CD8-positive, alpha-beta memory T cell (primary cell): ENCODE measurements at regions not wholly inside any gene's neighbourhood (a gene's known extent, or its start where the extent isn't known, plus 50 kb on each side); places are given as distances from the start of the nearest gene placed in this dataset.

Source experiments
- CTCF ChIA-PET: fragments of 350-600 bp; sonication (Branson Sonifier 250); formaldehyde crosslinking; loops from one replicate; lab custom pipeline; 2021; ENCODE audit warnings: antibody characterized with exemption; lab: Charles Lee
- POLR2A ChIA-PET: fragments of 350-600 bp; sonication (Branson Sonifier 250); formaldehyde crosslinking; loops from one replicate; lab custom pipeline; 2021; ENCODE audit warnings: antibody characterized with exemption; lab: Charles Lee
- DNase-seq, 5 donors: peaks; one replicate each; pipeline versions ENCODE4 v3.0.0 to v3.0.0-alpha.2; 2020 to 2022; ENCODE audit warnings: mixed read lengths in 1 of 5
- H3K27ac ChIP-seq: one replicate; pipeline ENCODE4 v1.7.0; 2013; ENCODE audit warnings: low read depth, mild to moderate bottlenecking, low read length, moderate library complexity
- H3K27me3 ChIP-seq: 2 replicates; pipeline ENCODE4 v1.7.0; 2013; ENCODE audit warnings: low read length, mild to moderate bottlenecking; ENCODE audit not compliant: insufficient read depth, poor library complexity, severe bottlenecking
- H3K36me3 ChIP-seq: 2 replicates; pipeline ENCODE4 v1.7.0; 2013; ENCODE audit warnings: mild to moderate bottlenecking, low read length, moderate library complexity; ENCODE audit not compliant: insufficient read depth
- H3K4me1 ChIP-seq: 2 replicates; pipeline ENCODE4 v1.7.0; 2013; ENCODE audit warnings: mild to moderate bottlenecking, low read length, moderate library complexity; ENCODE audit not compliant: insufficient read depth
- H3K4me3 ChIP-seq: 2 replicates; pipeline ENCODE4 v1.7.0; 2013; ENCODE audit warnings: mild to moderate bottlenecking, low read length
- H3K9me3 ChIP-seq: 2 replicates; pipeline ENCODE4 v1.7.0; 2013; ENCODE audit warnings: mild to moderate bottlenecking, low read length
- H3K27ac Mint-ChIP-seq, 8 donors: one replicate each; pipeline ENCODE4 v1.8.0; 2020 to 2021; ENCODE audit warnings: mixed read lengths in 8 of 8, mild to moderate bottlenecking in 6 of 8, inconsistent platforms in 3 of 8, moderate library complexity in 3 of 8
- H3K27me3 Mint-ChIP-seq, 2 donors: one replicate each; pipeline ENCODE4 v1.8.0; 2020 to 2021; ENCODE audit warnings: mixed read lengths in 2 of 2, mild to moderate bottlenecking in 1 of 2, moderate library complexity in 1 of 2
- H3K36me3 Mint-ChIP-seq, 3 donors: one replicate each; pipeline ENCODE4 v1.8.0; 2020 to 2021; ENCODE audit warnings: mixed read lengths in 3 of 3, inconsistent platforms in 1 of 3, mild to moderate bottlenecking in 1 of 3
- H3K4me1 Mint-ChIP-seq, 3 donors: one replicate each; pipeline ENCODE4 v1.8.0; 2020 to 2021; ENCODE audit warnings: mixed read lengths in 3 of 3, inconsistent platforms in 1 of 3, mild to moderate bottlenecking in 1 of 3
- H3K4me3 Mint-ChIP-seq, 7 donors: one replicate each; pipeline ENCODE4 v1.8.0; 2020 to 2021; ENCODE audit warnings: mixed read lengths in 7 of 7, mild to moderate bottlenecking in 6 of 7, moderate library complexity in 4 of 7, inconsistent platforms in 2 of 7
- H3K9me3 Mint-ChIP-seq, 5 donors: one replicate each; pipeline ENCODE4 v1.8.0; 2020 to 2022; ENCODE audit warnings: mixed read lengths in 5 of 5, mild to moderate bottlenecking in 3 of 5, moderate library complexity in 2 of 5, inconsistent platforms in 1 of 5

GRCh38 chr14:104247336-104248202 is 109.2 kb downstream of the KIF26A start:
- Mint-ChIP-seq H3K4me1 (no peaks in the 10 kb centered on the region), H3K9me3 (peaks cover 0 to 5% (median 0%) of the 10 kb centered on the region in 5 donors), H3K4me3 (no peak overlapping the region), H3K36me3 (peaks cover 0 to 4% (median 0%) of the 10 kb centered on the region in 3 donors), H3K27ac (no peak overlapping the region), H3K27me3 (peaks cover 0 to 3% of the 10 kb centered on the region in 2 donors)
- Histone ChIP-seq H3K27ac (no peak overlapping the region), H3K9me3 (no peaks in the 10 kb centered on the region), H3K36me3 (no peaks in the 10 kb centered on the region), H3K4me3 (no peak overlapping the region), H3K27me3 (no peaks in the 10 kb centered on the region), H3K4me1 (no peaks in the 10 kb centered on the region)
- CTCF ChIA-PET = no interaction called here
- DNase-seq = peak in 1 of 5 donors; percentile 37
- POLR2A ChIA-PET = no interaction called here

- CTCF ChIA-PET = no interaction called here
Measured at GRCh38 chr14:104248203-104249055, 110.0 kb downstream of the KIF26A start.

GRCh38 chr14:104249089-104249488 is 110.7 kb downstream of the KIF26A start:
- H3K4me3 ChIP-seq = no peak overlapping the region
- no peaks in the 10 kb centered on the region for H3K27me3 ChIP-seq
- no peaks in the 10 kb centered on the region for H3K36me3 ChIP-seq
- Mint-ChIP-seq H3K27ac (no peak overlapping the region), H3K9me3 (peaks cover 0 to 5% (median 0%) of the 10 kb centered on the region in 5 donors), H3K4me1 (no peaks in the 10 kb centered on the region), H3K4me3 (no peak overlapping the region), H3K36me3 (peaks cover 0 to 4% (median 0%) of the 10 kb centered on the region in 3 donors), H3K27me3 (peaks cover 0 to 3% of the 10 kb centered on the region in 2 donors)
- peak in 1 of 5 donors; percentile 42 for DNase-seq
- H3K9me3 ChIP-seq = no peaks in the 10 kb centered on the region
- ChIA-PET CTCF (no interaction called here), POLR2A (no interaction called here)
- no peaks in the 10 kb centered on the region for H3K4me1 ChIP-seq
- H3K27ac ChIP-seq = no peak overlapping the region

More at GRCh38 chr14:104248203-104249055, 110.0 kb downstream of the KIF26A start:
- Mint-ChIP-seq H3K9me3 (peaks cover 0 to 5% (median 0%) of the 10 kb centered on the region in 5 donors), H3K27ac (no peak overlapping the region), H3K27me3 (peaks cover 0 to 3% of the 10 kb centered on the region in 2 donors), H3K36me3 (peaks cover 0 to 4% (median 0%) of the 10 kb centered on the region in 3 donors), H3K4me1 (no peaks in the 10 kb centered on the region), H3K4me3 (no peak overlapping the region)
- Histone ChIP-seq H3K27me3 (no peaks in the 10 kb centered on the region), H3K9me3 (no peaks in the 10 kb centered on the region), H3K27ac (no peak overlapping the region), H3K4me1 (no peaks in the 10 kb centered on the region), H3K36me3 (no peaks in the 10 kb centered on the region), H3K4me3 (no peak overlapping the region)
- peak in 1 of 5 donors; percentile 27 for DNase-seq
- POLR2A ChIA-PET = no interaction called here

- Mint-ChIP-seq H3K27me3 (peaks cover 2 to 7% of the 10 kb centered on the region in 2 donors), H3K27ac (no peak overlapping the region), H3K36me3 (peaks cover 0 to 4% (median 0%) of the 10 kb centered on the region in 3 donors), H3K9me3 (peaks cover 0 to 5% (median 0%) of the 10 kb centered on the region in 5 donors), H3K4me1 (no peaks in the 10 kb centered on the region), H3K4me3 (no peak overlapping the region)
- H3K4me1 ChIP-seq = no peaks in the 10 kb centered on the region
- H3K9me3 ChIP-seq = no peaks in the 10 kb centered on the region
- H3K27me3 ChIP-seq = no peaks in the 10 kb centered on the region
- ChIA-PET POLR2A (no interaction called here), CTCF (no interaction called here)
- no peak overlapping the region for H3K4me3 ChIP-seq
- DNase-seq = peak in 1 of 5 donors; percentile 42
- no peaks in the 10 kb centered on the region for H3K36me3 ChIP-seq
- no peak overlapping the region for H3K27ac ChIP-seq
Measured at GRCh38 chr14:104249706-104250105, 111.3 kb downstream of the KIF26A start.

GRCh38 chr14:104250175-104250574 is 111.8 kb downstream of the KIF26A start:
- no peak overlapping the region for H3K27ac ChIP-seq
- Mint-ChIP-seq H3K36me3 (peaks cover 0 to 4% (median 0%) of the 10 kb centered on the region in 3 donors), H3K27ac (no peak overlapping the region), H3K4me3 (no peak overlapping the region), H3K9me3 (peaks cover 0 to 5% (median 0%) of the 10 kb centered on the region in 5 donors), H3K27me3 (peaks cover 2 to 7% of the 10 kb centered on the region in 2 donors), H3K4me1 (no peaks in the 10 kb centered on the region)
- ChIA-PET CTCF (no interaction called here), POLR2A (no interaction called here)
- no peaks in the 10 kb centered on the region for H3K9me3 ChIP-seq
- no peaks in the 10 kb centered on the region for H3K36me3 ChIP-seq
- no peaks in the 10 kb centered on the region for H3K27me3 ChIP-seq
- no peak overlapping the region for H3K4me3 ChIP-seq
- DNase-seq = peak in 1 of 5 donors; percentile 35
- H3K4me1 ChIP-seq = no peaks in the 10 kb centered on the region

- Histone ChIP-seq H3K36me3 (no peaks in the 10 kb centered on the region), H3K4me3 (no peak overlapping the region), H3K4me1 (no peaks in the 10 kb centered on the region), H3K27me3 (peaks cover 6% of the 10 kb centered on the region), H3K9me3 (no peaks in the 10 kb centered on the region), H3K27ac (no peak overlapping the region)
- H3K9me3 Mint-ChIP-seq = peaks cover 0 to 2% (median 0%) of the 10 kb centered on the region in 5 donors
- no peak for DNase-seq
- H3K4me3 Mint-ChIP-seq = no peak overlapping the region
- POLR2A ChIA-PET = no interaction called here
- peaks cover 12 to 22% of the 10 kb centered on the region in 2 donors for H3K27me3 Mint-ChIP-seq
- CTCF ChIA-PET = no interaction called here
- H3K36me3 Mint-ChIP-seq = no peaks in the 10 kb centered on the region
- H3K27ac Mint-ChIP-seq = no peak overlapping the region
- no peaks in the 10 kb centered on the region for H3K4me1 Mint-ChIP-seq
Measured at GRCh38 chr14:104252256-104253215, 114.1 kb downstream of the KIF26A start.

- no peak overlapping the region for H3K4me3 Mint-ChIP-seq
Measured at GRCh38 chr14:104253223-104253822, 114.9 kb downstream of the KIF26A start.

More at GRCh38 chr14:104253223-104253822, 114.9 kb downstream of the KIF26A start:
- H3K4me1 Mint-ChIP-seq = no peaks in the 10 kb centered on the region
- H3K36me3 Mint-ChIP-seq = peaks cover 0 to 1% (median 0%) of the 10 kb centered on the region in 3 donors
- H3K9me3 Mint-ChIP-seq = peaks cover 0 to 4% (median 0%) of the 10 kb centered on the region in 5 donors
- Histone ChIP-seq H3K36me3 (no peaks in the 10 kb centered on the region), H3K27me3 (peaks cover 6% of the 10 kb centered on the region), H3K4me1 (no peaks in the 10 kb centered on the region), H3K9me3 (no peaks in the 10 kb centered on the region), H3K27ac (no peak overlapping the region), H3K4me3 (no peak overlapping the region)
- ChIA-PET POLR2A (no interaction called here), CTCF (no interaction called here)
- peaks cover 12 to 30% of the 10 kb centered on the region in 2 donors for H3K27me3 Mint-ChIP-seq
- no peak for DNase-seq
- no peak overlapping the region for H3K27ac Mint-ChIP-seq
